Fibroblast of skin of back (primary cell): ENCODE measurements at regions not wholly inside any gene's neighbourhood (a gene's known extent, or its start where the extent isn't known, plus 50 kb on each side); places are given as distances from the start of the nearest gene placed in this dataset.
"Not testable (repeated sequence)": the region's sequence is repeated elsewhere in the genome, so short reads cannot be mapped to it uniquely, and the experiment has no call there.

ENCODE experiments used
- DNase-seq: peaks from one replicate; pipeline ENCODE4 v3.0.0-alpha.2; 2013

GRCh38 chr3:152583963-152584362, 251.0 kb upstream of the P2RY1 start:
- DNase-seq, result no peak

GRCh38 chr3:152586974-152587373, 248.0 kb upstream of the P2RY1 start:
- no peak for DNase-seq

GRCh38 chr3:152587861-152588260, 247.1 kb upstream of the P2RY1 start:
- no peak for DNase-seq

- no peak for DNase-seq
Measured at GRCh38 chr3:152589644-152590043, 245.3 kb upstream of the P2RY1 start.

GRCh38 chr3:152591515-152591914, 243.4 kb upstream of the P2RY1 start:
- DNase-seq, result no peak

- DNase-seq, result no peak
Measured at GRCh38 chr3:152593242-152593641, 241.7 kb upstream of the P2RY1 start.

GRCh38 chr3:152595975-152596821, 238.7 kb upstream of the P2RY1 start:
- peak; percentile 82 for DNase-seq

- DNase-seq, result not testable (repeated sequence)
Measured at GRCh38 chr3:152596832-152597231, 238.1 kb upstream of the P2RY1 start.

- DNase-seq, result no peak
Measured at GRCh38 chr3:152606146-152606545, 228.8 kb upstream of the P2RY1 start.

- DNase-seq, result no peak
Measured at GRCh38 chr3:152607179-152607578, 227.8 kb upstream of the P2RY1 start.

- no peak for DNase-seq
Measured at GRCh38 chr3:152608696-152609594, 226.0 kb upstream of the P2RY1 start.

GRCh38 chr3:152609891-152610290, 225.0 kb upstream of the P2RY1 start:
- no peak for DNase-seq

GRCh38 chr3:152610622-152611021, 224.3 kb upstream of the P2RY1 start:
- DNase-seq, result no peak

- DNase-seq, result no peak
Measured at GRCh38 chr3:152611905-152612304, 223.0 kb upstream of the P2RY1 start.

- no peak for DNase-seq
Measured at GRCh38 chr3:152613851-152614250, 221.1 kb upstream of the P2RY1 start.

- no peak for DNase-seq
Measured at GRCh38 chr3:152615681-152616080, 219.2 kb upstream of the P2RY1 start.

GRCh38 chr3:152617609-152618008, 217.3 kb upstream of the P2RY1 start:
- DNase-seq, result no peak

GRCh38 chr3:152618529-152618928, 216.4 kb upstream of the P2RY1 start:
- no peak for DNase-seq

- DNase-seq, result no peak
Measured at GRCh38 chr3:152619691-152620090, 215.2 kb upstream of the P2RY1 start.

GRCh38 chr3:152620395-152620794, 214.5 kb upstream of the P2RY1 start:
- DNase-seq, result no peak

- no peak for DNase-seq
Measured at GRCh38 chr3:152621006-152621868, 213.7 kb upstream of the P2RY1 start.

- no peak for DNase-seq
Measured at GRCh38 chr3:152621967-152622810, 212.7 kb upstream of the P2RY1 start.
